K562 (cell line): ENCODE measurements at regions not wholly inside any gene's neighbourhood (a gene's known extent, or its start where the extent isn't known, plus 50 kb on each side); places are given as distances from the start of the nearest gene placed in this dataset.

Source experiments
- ATAC-seq: fragments of 200-7000 bp; cut with Tn5 transposase; 3 replicates; pipeline ENCODE4 v1.9.1; 2020; ENCODE audit warnings: moderate library complexity
- BruUV-seq: library from RNA; stranded (reverse); fragments of 400-500 nt; replicated peaks from 2 replicates; lab custom pipeline; 2021; lab: Mats Ljungman, UMichigan
- CTCF ChIA-PET: fragments of 300-600 bp; formaldehyde crosslinking; extraction: SDS; loops from one replicate; lab custom pipeline; 2021; ENCODE audit warnings: low intra/inter-chr PET ratio; lab: Yijun Ruan, JAX
- POLR2A ChIA-PET: fragments of 300-600, 350-650 bp; sonication (Branson Sonifier 250); formaldehyde crosslinking; extraction: SDS; loops from one replicate; lab custom pipeline; 2021; ENCODE audit warnings: antibody characterized with exemption, inconsistent platforms; lab: Yijun Ruan, JAX
- DNase-seq, 4 experiments: peaks; one replicate each; pipeline versions ENCODE4 v3.0.0 to v3.0.0-alpha.2; 2011 to 2018; ENCODE audit warnings: low spot score in 3 of 4, mixed read lengths in 3 of 4; ENCODE audit errors: extremely low read depth in 1 of 4
- FAIRE-seq: peaks from 2 replicates; lab custom pipeline; 2011; peaks lifted over from hg19 to GRCh38; lab: Jason Lieb, UNC
- H2AFZ ChIP-seq: 2 replicates; pipeline ENCODE4 v1.6.0; 2011; ENCODE audit warnings: low read depth, low read length, control low read depth, inconsistent platforms
- H3K27ac ChIP-seq: fragments of 200-600 bp; 3 replicates; pipeline ENCODE4 v1.8.0; 2011; ENCODE audit warnings: low read depth, mild to moderate bottlenecking, control low read depth, inconsistent platforms, low read length, moderate library complexity, mixed read lengths; ENCODE audit errors: extremely low read depth
- H3K27me3 ChIP-seq, 2 experiments: fragments of 300-600 bp in 1 of 2; 2 replicates in 1 of 2; 3 replicates in 1 of 2; pipeline versions ENCODE4 v1.6.0 to v1.8.0; 2011; ENCODE audit warnings: inconsistent platforms in 2 of 2, low read length in 2 of 2, mild to moderate bottlenecking in 1 of 2, mixed read lengths in 1 of 2, moderate library complexity in 1 of 2; ENCODE audit not compliant: control insufficient read depth in 2 of 2, insufficient read depth in 2 of 2
- H3K36me3 ChIP-seq: fragments of 300-600 bp; 3 replicates; pipeline ENCODE4 v1.8.0; 2011; ENCODE audit warnings: mild to moderate bottlenecking, low read length, inconsistent platforms; ENCODE audit not compliant: control insufficient read depth, insufficient read depth
- H3K4me1 ChIP-seq, 2 experiments: fragments of 200-600 bp in 1 of 2; replicated peaks in 1 of 2; 2 replicates in 1 of 2; 3 replicates in 1 of 2; pipeline versions ENCODE4 v1.5.1 to v1.8.0; 2011; ENCODE audit warnings: inconsistent platforms in 2 of 2, low read length in 2 of 2, mild to moderate bottlenecking in 1 of 2, mixed read lengths in 1 of 2, moderate library complexity in 1 of 2; ENCODE audit not compliant: control insufficient read depth in 2 of 2, insufficient read depth in 2 of 2
- H3K4me2 ChIP-seq: 2 replicates; pipeline ENCODE4 v1.6.1; 2011; ENCODE audit warnings: low read length, control low read depth, inconsistent platforms, mixed read lengths; ENCODE audit not compliant: insufficient read depth
- H3K4me3 ChIP-seq: fragments of 200-600 bp; sonication (generic), shearing (Covaris generic); 2 replicates; pipeline ENCODE4 v1.5.1; 2016; ENCODE audit warnings: control low read depth, inconsistent platforms
- H3K79me2 ChIP-seq: fragments of 200-600 bp; 3 replicates; pipeline ENCODE4 v1.8.0; 2011; ENCODE audit warnings: low read length, inconsistent platforms; ENCODE audit not compliant: control insufficient read depth, insufficient read depth
- H3K9ac ChIP-seq, 2 experiments: 2 replicates each; pipeline versions ENCODE4 v1.6.0 to v1.6.1; 2011; ENCODE audit warnings: low read depth in 2 of 2, low read length in 2 of 2, control low read depth in 1 of 2, inconsistent platforms in 1 of 2, mild to moderate bottlenecking in 1 of 2, mixed read lengths in 1 of 2; ENCODE audit not compliant: insufficient read depth in 1 of 2
- H3K9me1 ChIP-seq: one replicate; pipeline ENCODE4 v1.6.0; 2011; ENCODE audit warnings: inconsistent platforms, mild to moderate bottlenecking, low read length, moderate library complexity; ENCODE audit not compliant: control insufficient read depth, insufficient read depth
- H3K9me3 ChIP-seq: replicated peaks from 2 replicates; pipeline ENCODE4 v1.5.1; 2011; ENCODE audit warnings: low read depth, low read length, inconsistent platforms; ENCODE audit not compliant: control insufficient read depth, insufficient read depth
- H4K20me1 ChIP-seq: replicated peaks from 2 replicates; pipeline ENCODE4 v1.6.1; 2011; ENCODE audit warnings: low read length, inconsistent platforms, mixed read lengths; ENCODE audit not compliant: control insufficient read depth, insufficient read depth
- BMI1 ChIP-seq: fragments of 150-350 bp; IDR thresholded peaks from 2 replicates; pipeline ENCODE4 v1.6.1; 2014; ENCODE audit warnings: low read length
- ETS1 ChIP-seq: conservative IDR thresholded peaks from 2 replicates; pipeline ENCODE4 v1.6.1; 2011; ENCODE audit warnings: low read depth, mild to moderate bottlenecking, low read length; ENCODE audit not compliant: control insufficient read depth
- JUN ChIP-seq, 2 experiments: sonication (generic) in 1 of 2; formaldehyde crosslinking in 1 of 2; IDR thresholded peaks; 2 replicates each; pipeline versions ENCODE4 v1.6.1 to v1.8.0; 2012 to 2022; ENCODE audit warnings: borderline replicate concordance in 2 of 2, mild to moderate bottlenecking in 2 of 2, improper control_type of control experiment in 1 of 2, low read depth in 1 of 2, low read length in 1 of 2, missing genetic modification reagents in 1 of 2
- VEZF1 ChIP-seq: fragments of 200-800 bp; sonication (Bioruptor generic); IDR thresholded peaks from 2 replicates; pipeline ENCODE4 v1.6.1; 2017; ENCODE audit warnings: missing genetic modification characterization, missing compliant biosample characterization
- ZBTB43 ChIP-seq: sonication (generic); formaldehyde crosslinking; IDR thresholded peaks from 2 replicates; pipeline ENCODE4 v1.8.0; 2023; ENCODE audit warnings: mild to moderate bottlenecking, missing genetic modification reagents
- ZNF143 ChIP-seq: sonication (generic); formaldehyde crosslinking; IDR thresholded peaks from 2 replicates; pipeline ENCODE4 v1.9.0; 2022; ENCODE audit warnings: mild to moderate bottlenecking, missing genetic modification reagents
- ZNF3 ChIP-seq: fragments of 250-450 bp; sonication (Bioruptor Pico); IDR thresholded peaks from 2 replicates; pipeline ENCODE4 v1.5.0; 2021; ENCODE audit warnings: mild to moderate bottlenecking, moderate library complexity
- WGBS: fragments of 100-300 bp; shearing (Covaris generic); methylation state at CpG from one replicate; pipeline ENCODE4 v1.1.6; 2016; ENCODE audit warnings: low coverage, mixed read lengths; ENCODE audit not compliant: insufficient coverage; ENCODE audit errors: missing lambda C conversion rate; 5-methylcytosine and 5-hydroxymethylcytosine counted together
- in situ Hi-C: fragments of 300-500 bp; cut with MboI; formaldehyde crosslinking; loops from 4 replicates; pipeline ENCODE4 v1.15.0; 2018; ENCODE audit warnings: inconsistent platforms, mixed read lengths
- intact Hi-C: fragments of 100-400 bp; cut with micrococcal nuclease; formaldehyde crosslinking; loops from 2 replicates; pipeline ENCODE4 v1.14.2; 2022

GRCh38 chr22:49677495-49677889 is 150.2 kb downstream of the BRD1 start (continued):
- TF ChIP-seq ETS1 = no peak
- TF ChIP-seq ZNF143 = no peak
- TF ChIP-seq JUN (IDR thresholded peaks at IDR 0.05; ENCODE audit: borderline replicate concordance, low read depth, low read length) = no peak
- no peak for TF ChIP-seq JUN (CRISPR knock-in tag; IDR thresholded peaks at IDR 0.05; ENCODE audit: borderline replicate concordance)

GRCh38 chr22:49676783-49677494 is 150.7 kb downstream of the BRD1 start:
- Histone ChIP-seq H3K27me3 (peaks cover 13 to 43% of the 10 kb centered on the region in 2 experiments), H3K9me3 (no peaks in the 10 kb centered on the region), H3K27ac (no peak overlapping the region), H3K4me3 (no peak overlapping the region), H4K20me1 (peaks cover 4% of the 10 kb centered on the region; the same call in 1 of the 2 replicates), H3K4me1 (no peaks in the 10 kb centered on the region; a peak in 1 of 5 replicates), H3K4me2 (no peak overlapping the region), H2AFZ (no peak overlapping the region), H3K79me2 (no peaks in the 10 kb centered on the region), H3K9me1 (no peaks in the 10 kb centered on the region), H3K9ac (no peak overlapping the region), H3K36me3 (no peaks in the 10 kb centered on the region)
- ChIA-PET CTCF (no interaction called here), POLR2A (interaction anchor here (1.3 to 2.1 kb wide), 2 partner anchors 9 to 12 kb away, joined by 3 to 6 read pairs; no protein-coding TSS in a partner anchor)
- FAIRE-seq = no peak
- no peak for ATAC-seq
- in situ Hi-C loops = no loop called here
- intact Hi-C loops = no loop called here
- no TSS peak for BruUV-seq
- 0% methylated on average over 5 of the region's 9 CpGs for WGBS
- TF ChIP-seq BMI1 (no peak), ZBTB43 (CRISPR knock-in tag) (no peak), VEZF1 (CRISPR knock-in tag) (no peak), ZNF3 (no peak)
- no peak for DNase-seq
